GM21528 (cell line): ENCODE measurements at regions not wholly inside any gene's neighbourhood (a gene's known extent, or its start where the extent isn't known, plus 50 kb on each side); places are given as distances from the start of the nearest gene placed in this dataset.

Source experiments
- ATAC-seq: cut with Tn5 transposase; IDR thresholded peaks from one replicate; pipeline ENCODE4 v1.9.1; 2021; ENCODE audit warnings: mild to moderate bottlenecking, moderate library complexity; ENCODE audit not compliant: unreplicated experiment, low FRiP score

DNA sequence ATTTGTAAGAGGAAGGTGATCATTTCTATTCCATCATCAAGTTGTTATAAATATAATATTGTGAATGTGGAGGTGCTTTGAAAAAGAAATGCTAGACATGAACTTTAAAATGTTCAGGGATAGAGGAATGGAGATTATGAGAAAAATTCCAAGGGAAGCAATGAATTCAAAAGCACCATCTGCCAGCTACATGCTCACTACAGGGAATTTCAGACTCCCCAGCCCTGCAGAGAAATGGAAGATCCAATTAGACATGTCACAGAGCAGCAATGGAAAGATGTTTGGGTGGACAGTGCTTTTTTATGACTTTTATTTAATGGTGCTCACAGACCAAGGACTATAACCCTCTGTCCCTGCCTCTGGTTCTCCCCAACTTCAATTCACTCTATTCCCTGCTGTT is 209.7 kb downstream of the ESM1 start:
- no peak for ATAC-seq

DNA sequence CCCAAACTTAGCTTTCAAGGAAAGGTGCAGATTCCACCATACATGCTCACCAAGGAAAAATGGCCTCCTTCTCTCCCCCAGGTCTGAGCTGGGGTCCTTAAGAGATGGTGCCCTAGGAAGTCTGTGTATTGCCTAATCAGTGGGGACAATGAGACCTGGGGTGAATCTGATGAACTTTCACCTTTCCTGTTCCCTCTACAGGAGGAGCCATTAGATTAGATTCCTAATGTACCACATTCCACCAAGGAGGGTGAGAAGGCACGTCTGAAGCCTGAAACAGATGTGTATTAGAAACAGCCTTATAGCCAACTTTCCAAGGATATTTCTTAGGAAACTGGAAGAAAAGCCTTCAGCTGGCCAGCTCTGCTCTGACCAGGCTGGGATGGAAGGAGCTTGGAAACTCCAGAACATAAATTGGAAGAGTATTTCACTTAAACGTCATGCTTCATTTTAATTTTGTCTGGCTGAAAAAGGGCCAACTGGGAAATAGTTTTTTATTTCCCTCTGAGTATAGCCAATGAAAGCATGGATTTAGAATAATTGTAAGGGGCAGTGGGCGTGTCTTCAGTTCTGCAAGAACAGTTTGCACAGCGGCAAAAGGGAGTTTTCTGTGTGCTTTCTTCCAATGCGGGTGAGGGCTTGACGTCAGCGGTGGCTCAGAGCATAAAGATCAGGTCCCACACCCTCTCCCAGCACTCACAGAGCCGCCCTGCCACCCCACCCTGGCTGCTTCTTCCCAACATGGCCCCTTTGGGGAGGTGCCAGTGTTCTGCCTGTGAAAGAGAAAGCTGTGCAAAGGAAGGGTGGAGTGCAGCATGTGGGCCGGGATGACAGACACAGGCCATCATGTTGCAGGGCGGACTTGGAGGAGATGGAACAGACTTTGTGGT is 210.9 kb downstream of the ESM1 start:
- ATAC-seq: no peak

DNA sequence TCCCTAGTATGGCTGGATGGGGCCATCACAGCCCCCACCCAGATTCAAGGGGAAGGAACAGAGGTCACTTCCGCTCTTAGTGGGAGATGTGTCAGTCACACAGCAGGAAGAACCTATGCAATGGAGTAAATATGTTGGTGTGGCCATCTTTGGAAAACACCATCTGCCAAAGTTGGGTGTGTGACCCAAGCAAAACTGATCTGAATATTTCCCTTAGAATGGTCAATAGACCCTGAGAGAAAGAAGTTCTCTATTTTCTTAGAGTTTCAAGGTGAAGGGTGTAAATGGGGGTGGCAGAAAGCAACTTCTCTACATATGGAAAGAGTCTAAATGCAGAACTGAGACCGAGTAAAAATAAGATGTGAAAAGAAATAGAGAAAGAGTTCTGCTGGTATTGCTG is 212.7 kb downstream of the ESM1 start:
- ATAC-seq: no peak

DNA sequence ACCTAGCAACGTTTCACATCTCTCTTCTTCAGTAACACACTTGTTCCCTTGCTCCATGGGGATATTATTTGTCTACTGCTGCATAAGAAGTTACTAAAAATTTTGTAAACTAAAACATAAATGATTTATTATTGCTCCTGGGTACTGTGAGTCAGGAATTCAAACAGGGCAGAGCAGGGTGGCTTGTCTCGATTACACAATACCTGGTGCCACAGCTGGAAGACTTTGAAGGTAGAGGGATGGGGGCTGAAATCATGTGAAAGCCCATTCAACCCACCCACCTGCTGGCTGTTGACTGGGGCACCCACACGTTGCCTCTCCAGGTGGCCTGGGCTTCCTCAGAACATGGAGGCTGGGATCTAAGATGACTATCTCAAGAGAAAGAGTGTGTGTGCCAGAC is 213.2 kb downstream of the ESM1 start:
- no peak for ATAC-seq

DNA sequence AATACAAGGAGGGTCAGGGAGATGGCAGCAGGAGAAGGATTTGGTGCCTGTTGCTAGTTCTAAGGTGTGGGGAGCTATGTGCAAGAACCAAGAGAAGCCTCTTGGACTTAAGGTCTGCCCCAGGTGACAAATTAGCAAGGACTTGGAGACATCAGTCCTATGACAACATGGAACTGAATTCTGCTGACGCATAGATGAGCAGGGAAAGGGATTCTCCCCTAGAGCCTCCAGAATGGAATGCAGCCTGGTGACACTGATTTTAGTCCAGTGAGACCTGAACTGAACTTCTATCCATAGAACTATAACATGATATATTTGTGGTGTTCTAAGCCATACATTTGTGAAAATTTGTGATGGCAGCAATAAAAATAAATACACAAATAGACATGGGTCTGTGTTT is 215.6 kb downstream of the ESM1 start:
- no peak for ATAC-seq

DNA sequence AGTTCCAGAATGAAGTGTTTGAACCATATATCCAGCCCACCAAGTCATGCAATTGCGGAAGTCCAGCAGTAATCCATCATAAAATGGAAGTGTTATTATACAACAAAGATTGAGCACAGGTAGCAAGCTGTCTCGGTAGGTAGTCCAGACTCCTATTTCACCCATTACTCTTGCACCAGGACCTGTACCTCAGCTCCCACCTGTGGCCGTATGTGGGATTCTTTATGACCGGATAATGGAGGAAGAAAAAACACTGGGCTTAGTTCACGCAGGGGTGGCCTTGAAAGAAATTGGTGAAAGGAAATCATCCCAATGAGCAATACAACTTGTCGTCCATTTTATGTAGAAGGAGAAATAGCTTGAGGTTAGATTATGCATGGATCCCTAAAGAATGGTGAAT is 216.3 kb downstream of the ESM1 start:
- ATAC-seq: no peak

DNA sequence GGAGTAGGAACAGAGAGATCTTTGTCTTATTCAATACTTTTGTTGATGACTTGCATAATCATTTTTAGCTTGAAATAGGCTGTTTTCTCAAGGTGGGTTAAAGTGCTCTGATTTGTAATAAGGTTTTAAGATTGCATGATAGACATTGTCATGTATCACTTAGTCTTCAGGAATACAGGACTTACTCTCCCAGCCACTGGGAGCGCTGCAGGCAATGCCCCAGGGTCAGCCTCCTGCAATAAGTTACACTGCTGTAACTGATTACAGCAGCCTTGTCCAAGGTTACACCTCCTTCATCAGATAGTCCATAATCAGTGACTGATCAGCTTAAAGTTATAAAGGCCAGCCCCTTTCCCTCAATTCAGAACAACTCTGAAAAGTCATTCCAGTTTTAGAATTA is 218.6 kb downstream of the ESM1 start:
- ATAC-seq: no peak

DNA sequence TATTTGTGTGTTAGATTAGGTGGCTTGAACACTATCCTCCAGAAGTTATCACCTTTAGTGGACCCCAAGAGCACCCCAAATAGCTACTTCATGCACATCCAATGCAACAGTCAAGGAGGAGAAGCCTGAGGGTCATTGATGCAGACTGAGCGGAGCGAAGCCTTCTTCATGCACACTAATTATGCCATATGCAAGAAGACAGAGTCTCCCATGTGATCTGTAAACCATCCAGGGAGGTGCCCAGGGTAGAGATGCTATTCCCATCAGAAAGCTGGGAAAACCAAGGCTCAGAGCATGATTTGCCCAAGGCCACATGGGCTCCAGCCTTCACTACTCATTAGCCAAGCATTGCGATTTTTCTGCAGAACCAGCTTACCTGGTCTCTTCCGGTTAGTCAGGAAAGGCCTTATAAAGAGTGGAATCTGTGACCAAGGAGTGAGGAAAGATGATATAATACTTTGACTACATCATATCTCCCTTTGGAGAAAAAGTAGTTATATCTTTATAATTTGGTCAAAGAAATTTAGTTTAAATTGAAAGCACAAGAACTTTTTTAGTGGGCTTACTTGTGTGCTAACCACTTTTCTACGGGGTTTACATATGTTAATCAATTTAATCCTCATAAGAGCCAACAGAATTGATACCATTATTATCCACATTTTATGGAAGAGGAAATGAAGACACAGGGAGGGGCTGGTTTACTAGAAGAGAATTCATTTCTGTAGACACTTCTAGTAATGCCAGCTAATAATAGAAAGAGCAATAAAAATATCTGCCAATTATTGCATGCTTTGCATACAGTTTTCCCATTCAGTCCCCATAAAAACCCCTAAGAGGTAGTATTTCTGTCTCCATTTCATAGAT is 220.0 kb downstream of the ESM1 start:
- ATAC-seq: no peak

DNA sequence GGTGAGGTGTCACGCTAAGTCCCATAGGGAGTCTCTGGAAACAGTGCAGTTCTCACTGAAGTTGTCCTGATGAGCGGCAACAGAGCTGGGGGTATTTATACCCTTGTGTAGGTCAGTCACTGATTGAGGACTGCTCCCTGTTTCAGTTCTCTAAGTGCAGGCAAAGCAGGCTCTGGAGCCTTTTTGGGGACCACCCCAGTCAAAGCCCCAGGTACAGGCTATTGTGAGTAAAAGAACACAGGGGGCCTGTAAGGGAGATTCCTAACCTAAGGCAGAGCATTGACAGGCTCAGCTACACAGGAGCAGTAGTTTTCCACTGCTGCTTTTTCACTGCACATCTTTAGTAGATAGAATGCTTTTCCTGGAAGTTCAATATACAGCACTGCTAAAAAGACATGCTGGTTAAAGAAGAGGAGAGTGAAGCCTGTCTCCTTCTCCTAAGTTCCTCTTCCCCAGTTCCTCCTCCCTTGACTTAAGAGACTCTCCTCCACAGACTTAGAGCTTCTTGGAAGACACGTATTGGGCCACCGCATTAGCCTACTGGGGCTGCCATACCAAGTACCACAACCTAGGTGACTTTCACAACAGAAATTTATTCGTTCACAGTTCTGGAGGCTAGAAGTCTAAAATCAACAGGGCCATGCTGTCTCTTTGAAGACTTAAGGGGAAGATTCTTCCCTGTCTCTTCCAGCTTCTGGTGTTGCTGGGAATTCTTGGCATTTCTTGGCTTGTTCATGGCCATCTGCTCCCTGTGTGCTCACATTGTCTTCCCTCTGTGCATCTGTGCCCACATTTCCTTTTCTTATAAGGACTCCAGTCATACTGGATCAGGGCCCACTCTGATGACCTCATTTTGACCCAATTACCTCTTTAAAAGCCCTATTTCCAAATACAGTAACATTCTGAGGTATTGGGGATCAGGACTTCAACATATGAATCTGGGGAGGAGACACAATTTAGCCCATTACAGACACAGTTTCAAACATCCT is 221.0 kb downstream of the ESM1 start:
- ATAC-seq: no peak

DNA sequence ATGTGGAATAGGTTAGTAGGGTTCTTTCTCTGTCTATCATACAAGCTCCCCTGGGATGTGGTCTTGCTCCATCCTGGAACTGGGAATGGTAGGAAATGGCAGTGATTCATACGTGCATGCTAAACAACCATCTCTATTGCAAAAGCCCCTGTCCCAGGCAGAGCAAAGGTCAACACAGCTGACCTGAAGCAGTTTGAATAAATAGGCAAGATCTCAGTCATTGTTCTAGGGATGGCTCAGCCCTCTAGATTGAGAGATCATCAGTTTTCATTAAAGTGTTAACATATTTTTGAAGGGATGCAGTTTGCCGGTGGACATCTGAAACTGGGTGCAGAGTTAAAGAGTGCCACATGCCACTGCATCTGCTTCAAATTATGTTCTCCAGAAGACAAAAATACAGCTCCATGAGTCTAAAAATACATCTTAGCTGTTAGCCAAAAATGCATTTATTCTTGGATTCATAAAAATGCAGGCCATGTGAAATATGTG is 224.1 kb downstream of the ESM1 start:
- ATAC-seq: no peak

DNA sequence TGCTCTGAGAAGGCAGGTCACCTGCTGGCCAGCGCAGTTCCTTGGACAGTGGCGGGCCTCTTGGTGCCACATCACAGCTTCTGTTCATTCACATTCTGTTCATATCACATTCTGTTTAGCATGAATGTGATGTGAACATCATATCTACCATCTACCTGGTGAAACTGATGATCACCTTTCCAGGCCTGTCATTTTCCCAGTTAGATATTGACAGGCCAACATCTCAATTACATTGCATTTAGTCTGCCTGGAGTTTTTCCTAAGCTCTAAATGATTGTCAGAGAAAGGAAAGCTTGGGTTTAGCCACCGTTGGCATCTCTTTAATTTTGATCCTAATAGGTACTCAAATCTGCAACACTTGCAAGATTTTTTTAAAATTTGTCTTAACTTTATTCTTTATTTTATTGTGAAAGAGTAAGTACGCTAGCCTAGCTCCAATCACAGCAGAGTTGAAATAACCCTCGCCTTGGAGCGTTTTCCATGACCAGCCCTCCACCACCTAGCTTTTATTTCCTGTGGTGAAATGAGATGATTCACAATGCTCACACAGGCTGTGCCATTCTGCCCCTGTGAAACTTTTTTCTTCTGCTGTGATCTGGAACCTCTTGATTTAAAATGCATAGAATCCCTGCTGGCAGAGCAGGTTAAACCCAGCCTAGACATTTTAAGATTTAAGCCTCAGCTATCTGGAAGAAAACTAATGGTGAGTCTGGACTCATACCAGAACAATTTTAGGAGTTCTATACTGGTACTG is 225.0 kb downstream of the ESM1 start:
- no peak for ATAC-seq

DNA sequence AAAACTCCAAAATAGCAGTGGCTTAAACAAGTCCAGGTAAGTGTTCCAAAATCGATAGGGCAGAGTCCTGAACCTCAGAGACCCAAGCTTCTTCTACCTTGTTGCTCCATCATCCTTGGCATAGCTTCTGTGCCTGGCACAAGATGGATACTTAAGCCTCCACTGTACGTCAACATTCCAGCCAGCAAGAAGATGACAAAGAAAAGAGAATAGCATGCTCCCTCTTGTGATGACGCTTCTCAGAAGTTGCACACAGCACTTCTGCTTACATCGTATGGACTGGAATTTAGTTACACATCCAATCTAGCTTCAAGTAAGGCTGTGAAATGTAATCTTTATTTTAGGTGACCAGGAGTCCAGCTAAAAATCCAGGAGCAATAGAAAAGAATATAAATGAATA is 227.4 kb downstream of the ESM1 start:
- no peak for ATAC-seq

DNA sequence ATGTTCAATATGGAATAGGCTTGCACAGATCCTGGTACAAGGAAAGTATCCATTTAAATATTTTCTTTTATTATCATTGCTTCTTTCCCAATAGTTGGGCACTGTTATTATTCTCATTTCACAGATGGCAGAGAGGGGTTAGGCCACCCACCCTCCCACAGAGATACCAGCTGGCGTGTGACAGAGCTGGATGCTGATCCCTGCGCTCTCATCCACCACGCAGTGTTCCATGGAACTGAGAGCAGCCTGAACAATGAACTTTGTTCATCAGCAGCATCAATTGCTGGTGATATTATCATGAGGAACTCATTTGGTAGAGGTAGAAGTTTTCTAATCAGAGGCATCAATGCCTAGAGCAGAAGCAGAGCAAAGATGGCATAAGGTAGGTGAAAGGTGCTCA is 227.9 kb downstream of the ESM1 start:
- ATAC-seq: no peak

DNA sequence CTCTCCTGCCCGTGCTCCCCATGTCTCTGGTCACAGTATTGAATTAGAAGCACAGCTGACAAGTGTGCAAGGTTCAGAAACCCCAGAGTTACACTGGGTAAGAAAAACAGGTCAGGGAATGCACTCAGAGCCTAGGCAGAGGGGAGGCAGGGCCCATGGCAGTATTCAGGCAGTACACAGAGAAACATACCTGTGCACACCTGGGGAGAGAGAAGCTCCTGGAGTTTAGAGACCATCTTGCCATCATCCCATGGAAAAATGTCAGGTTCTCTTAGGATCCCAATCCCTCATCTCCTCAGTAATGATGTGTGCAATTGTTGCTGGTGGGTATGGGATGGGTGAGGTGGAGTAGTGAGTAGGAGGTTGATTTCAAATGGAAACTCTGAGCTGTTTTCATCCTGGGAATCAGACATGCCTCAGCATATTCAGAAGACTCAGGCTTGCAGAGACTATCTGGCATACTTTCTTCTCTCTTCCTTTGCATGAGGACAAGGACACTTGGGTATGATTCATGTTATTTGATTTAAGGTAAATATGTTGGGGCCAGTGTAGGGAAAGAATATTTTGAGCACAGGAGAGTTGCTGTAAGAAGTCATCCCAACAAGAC is 228.5 kb downstream of the ESM1 start:
- ATAC-seq: no peak

DNA sequence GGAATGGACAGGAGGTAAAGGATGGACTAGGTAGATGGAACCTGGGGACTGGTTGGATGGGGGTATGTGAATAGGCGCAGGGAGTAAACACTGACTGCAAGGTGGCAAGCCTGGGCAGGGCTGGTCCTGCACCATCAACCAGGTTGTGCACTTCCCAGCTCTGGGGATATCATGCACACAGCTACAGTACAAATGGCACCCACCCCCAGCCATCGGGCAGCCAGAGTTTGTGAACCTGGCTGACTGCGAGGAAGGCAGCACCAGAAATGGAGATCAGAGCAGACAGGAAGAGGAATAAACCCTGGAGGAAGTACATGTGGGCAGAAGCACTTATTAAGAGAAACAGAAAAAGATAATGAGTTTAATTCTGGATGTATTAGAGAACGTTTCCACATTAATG is 229.1 kb downstream of the ESM1 start:
- no peak for ATAC-seq

DNA sequence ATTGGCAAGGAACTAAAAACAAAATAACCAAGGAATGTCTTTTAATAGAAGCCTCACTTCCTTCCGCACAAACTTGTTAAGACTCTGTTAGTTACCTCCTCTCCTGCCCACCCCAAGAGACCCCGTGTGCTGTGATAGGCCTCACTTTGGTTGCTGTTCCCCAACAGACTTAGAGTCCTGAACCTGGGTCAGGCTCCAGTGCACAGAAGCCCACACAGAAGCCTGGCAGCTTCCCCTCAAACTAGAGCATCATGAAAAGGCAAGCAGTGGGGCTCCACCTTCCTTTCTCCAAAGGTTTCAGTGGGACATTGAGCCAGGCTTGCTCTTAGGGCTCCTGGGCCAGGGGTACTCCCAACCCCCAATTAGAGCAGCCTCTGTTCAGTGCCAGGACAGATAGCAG is 230.5 kb downstream of the ESM1 start:
- no peak for ATAC-seq

DNA sequence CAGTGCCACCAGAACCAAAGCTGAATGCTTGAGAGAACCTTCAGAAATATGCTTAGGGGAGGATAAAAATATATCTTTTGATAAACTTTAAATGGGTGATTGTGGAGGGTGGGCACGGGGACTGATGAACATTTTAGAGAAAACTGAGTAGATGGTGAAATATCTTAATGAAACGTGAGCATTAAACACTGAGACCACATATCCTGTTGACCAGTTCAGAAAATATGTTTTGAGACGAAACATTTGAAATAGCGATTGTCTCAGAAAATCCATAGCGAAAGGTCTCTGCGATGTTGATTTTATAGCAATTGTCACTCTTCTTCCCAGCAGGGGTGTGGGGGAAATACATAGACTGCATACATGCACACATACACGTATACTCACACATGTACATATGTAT is 231.0 kb downstream of the ESM1 start:
- ATAC-seq: no peak

DNA sequence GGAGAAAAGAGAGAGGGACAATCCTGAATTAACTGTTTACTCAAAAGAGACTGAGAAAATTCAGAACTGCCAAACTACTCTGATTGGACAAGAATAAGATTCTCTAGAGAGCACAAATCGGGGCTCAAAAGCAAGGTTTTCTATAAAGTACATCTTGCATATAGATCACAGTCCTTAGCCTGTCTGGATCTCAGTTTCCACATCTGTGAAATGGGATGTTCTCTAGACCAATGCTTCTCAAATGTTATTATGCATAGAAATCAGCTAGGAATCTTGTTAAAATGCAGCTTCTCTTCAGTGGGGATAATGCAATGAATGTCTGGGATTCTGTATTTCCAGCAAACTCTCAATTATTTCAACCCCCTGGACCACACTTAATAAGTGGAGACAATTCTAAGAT is 231.6 kb downstream of the ESM1 start:
- ATAC-seq: no peak

DNA sequence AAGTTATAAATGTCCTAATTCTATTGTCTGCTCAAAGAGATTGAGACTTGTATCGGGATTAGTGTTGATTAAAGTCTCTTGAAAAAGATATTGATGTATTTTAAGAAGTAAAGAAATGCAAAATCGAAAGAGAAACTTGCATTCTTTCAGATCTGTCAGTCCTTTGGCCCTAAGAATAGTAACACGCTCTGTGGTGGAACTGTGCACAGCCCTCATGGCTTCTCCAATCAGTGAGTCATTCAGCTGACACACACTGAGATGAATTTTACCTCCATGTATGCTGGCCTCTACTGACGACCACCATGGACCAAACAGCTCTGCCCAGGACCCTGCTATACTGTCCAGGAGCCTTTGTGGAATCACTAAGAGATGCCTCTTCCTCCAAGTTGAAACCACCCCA is 232.4 kb downstream of the ESM1 start:
- peak; percentile 93 for ATAC-seq
